HG02763 (cell line): ENCODE measurements at regions not wholly inside any gene's neighbourhood (a gene's known extent, or its start where the extent isn't known, plus 50 kb on each side); places are given as distances from the start of the nearest gene placed in this dataset.

ENCODE experiments used
- ATAC-seq: cut with Tn5 transposase; IDR thresholded peaks from one replicate; pipeline ENCODE4 v1.9.1; 2021; ENCODE audit warnings: mild to moderate bottlenecking, moderate library complexity; ENCODE audit not compliant: unreplicated experiment

GRCh38 chr3:148128136-148128535 is 569.6 kb upstream of the AGTR1 start:
- no peak for ATAC-seq

DNA sequence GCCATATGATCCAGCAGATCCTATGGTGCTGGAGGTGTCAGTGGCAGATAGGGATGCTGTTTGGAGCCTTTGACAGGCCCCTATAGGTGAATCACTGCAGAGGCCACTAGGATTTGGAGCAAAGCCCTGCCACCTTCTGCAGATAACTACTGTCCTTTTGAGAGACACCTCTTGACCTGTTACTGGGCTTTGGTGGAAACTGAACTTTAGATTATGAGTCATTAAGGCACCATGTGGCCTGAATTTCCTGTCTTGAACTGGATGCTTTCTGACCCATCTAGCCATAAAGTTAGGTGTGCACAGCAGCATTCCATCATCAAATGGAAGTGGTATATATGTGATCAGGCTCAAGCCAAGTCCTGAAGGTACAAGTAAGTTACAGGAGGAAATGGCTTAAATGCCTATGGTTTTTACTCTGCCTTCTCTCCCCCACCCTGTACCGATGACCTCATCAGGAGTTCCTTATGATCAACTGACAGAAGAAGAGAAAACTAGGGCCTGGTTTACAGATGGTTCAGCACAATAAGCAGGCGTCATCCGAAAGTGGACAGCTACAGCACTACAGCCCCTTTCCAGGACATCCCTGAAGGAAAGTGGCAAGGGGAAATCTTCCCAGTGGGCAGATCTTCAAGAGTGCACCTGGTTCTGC is 565.6 kb upstream of the AGTR1 start:
- ATAC-seq = no peak

GRCh38 chr3:148136816-148137215 is 560.9 kb upstream of the AGTR1 start:
- no peak for ATAC-seq

- no peak for ATAC-seq
These were observed 551.5 kb upstream of the AGTR1 start for GRCh38 chr3:148146241-148146640.

GRCh38 chr3:148146947-148147826 is 550.5 kb upstream of the AGTR1 start:
- no peak for ATAC-seq

DNA sequence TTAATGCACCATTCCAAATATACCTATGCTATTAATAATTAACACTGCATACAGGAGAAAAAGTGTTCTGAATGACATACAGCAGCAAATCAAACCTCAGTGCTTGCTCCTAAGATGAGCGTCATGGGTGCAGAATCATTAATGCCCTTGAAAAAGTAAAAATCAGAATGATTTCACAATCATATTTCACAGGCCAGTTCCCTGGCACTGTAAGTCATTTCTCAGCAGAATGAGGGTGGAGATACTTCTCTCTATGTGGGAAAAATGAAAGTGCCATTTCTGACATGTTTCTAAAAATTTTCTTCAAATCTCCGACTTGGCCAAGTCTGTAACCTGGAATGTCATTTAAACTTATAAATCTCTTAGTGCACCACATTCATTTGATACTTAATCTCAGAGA is 549.8 kb upstream of the AGTR1 start:
- no peak for ATAC-seq

- ATAC-seq = no peak
These were observed 548.1 kb upstream of the AGTR1 start for GRCh38 chr3:148149556-148149955.

DNA sequence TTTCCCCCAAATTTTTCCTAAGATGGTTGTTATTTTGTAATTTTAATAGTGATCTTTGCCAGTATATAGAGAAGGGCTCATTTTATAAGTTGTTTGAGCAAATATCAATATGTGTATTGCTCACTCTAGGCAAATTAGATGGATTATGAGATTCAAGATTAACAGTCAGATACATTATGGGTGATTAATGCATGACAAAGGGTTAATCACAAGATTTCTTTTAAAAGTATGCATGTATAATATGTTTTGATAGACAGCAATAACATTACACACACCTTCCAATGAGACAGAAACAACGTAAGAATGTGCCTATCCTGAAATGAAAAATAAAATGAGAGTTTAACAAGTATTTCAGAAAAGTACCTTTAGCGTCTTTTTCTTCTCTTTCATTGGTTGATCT is 547.6 kb upstream of the AGTR1 start:
- no peak for ATAC-seq

GRCh38 chr3:148158210-148158609 is 539.5 kb upstream of the AGTR1 start:
- no peak for ATAC-seq

DNA sequence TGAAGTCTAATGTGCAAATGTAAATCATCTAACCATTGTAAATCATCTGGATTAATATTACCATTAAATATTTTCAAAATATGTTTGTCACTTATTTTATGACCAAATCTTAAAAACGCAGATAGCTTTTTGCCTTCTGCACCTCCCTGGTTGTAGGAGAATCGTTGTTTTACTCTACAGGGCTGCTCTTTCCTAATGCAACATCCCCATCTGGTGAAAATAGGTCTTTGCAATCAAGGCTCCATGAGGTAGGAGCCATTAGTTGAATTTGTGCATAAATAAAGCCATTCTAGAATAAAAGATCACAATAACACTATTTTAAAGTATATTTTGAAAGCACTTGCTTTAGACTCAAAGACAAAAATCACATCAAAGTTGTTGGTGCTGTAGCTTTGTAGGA is 535.6 kb upstream of the AGTR1 start:
- no peak for ATAC-seq

DNA sequence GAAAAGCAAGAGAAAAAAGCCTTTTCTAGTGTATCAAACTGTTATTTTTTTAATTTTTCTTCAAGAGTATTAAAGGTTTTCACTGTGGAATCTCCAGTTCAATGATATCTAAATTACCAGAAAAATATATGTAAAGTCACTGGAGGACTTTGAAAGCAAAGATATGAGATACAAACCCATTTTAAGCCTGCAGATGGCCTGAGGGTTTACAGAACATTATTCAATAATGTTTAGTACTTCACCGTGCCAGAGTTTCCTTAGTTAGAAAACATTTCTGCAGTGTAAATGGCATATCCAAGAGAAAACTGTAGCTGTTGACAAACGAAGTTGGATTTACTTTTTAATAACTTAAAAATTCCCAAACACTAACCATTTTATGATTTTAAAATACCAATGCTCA is 529.4 kb upstream of the AGTR1 start:
- no peak for ATAC-seq

GRCh38 chr3:148173851-148174250 is 523.9 kb upstream of the AGTR1 start:
- no peak for ATAC-seq

DNA sequence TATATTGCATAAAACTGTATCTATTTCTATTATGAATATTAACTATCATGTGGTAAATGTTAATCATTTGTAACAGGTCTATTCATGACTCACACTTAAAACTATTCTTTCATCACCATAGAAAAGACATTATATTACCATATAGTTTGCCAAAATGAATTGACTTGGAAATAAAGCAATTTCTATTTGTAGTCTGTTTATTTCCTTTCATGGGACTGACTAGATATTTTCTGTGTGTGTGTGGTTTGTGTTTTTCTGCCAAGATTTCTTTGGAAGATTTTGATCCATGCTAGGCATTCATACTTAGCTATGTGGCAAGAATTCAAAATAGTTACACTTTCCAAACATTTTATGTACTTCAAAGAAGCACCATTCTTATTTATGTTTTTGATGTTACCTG is 522.5 kb upstream of the AGTR1 start:
- ATAC-seq = no peak

- ATAC-seq = no peak
These were observed 519.2 kb upstream of the AGTR1 start for GRCh38 chr3:148178503-148178902.

- ATAC-seq = no peak
These were observed 512.9 kb upstream of the AGTR1 start for GRCh38 chr3:148184798-148185197.

DNA sequence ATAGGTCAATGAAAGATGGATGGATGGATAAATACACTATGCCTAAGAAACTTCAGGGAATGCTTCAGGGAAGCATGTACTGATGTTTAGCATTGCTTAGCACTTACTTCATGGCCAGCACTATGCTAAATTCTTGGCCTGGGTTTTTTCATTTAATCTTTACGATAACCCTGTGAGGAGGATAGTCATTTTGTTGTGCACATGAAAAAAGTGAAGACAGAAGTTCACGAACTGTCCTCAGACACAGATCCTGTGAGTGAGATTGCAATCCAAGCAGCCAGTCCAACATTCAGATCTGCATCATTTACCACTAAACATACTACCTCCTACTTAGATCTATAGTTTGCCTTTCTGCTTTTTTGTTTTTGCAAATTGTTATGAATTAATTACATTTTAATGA is 510.8 kb upstream of the AGTR1 start:
- ATAC-seq = no peak

DNA sequence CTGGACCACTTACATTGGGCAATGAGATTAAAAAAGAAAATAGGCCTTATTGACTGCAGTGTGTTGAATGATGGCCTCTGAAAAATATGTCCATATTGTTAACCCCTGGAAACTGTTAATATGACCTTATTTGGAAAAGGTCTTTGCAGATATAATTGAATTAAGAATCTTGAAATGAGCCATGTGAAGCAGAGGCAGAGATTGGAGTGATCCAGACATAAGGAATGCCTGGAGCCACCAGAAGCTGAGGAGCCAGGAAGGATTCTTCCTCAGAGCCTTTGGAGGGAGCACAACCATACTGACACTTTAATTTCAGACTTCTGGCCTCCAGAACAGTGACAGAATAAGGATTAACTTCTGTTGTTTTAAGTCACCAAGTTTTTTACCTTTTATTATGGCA is 510.4 kb upstream of the AGTR1 start:
- no peak for ATAC-seq

DNA sequence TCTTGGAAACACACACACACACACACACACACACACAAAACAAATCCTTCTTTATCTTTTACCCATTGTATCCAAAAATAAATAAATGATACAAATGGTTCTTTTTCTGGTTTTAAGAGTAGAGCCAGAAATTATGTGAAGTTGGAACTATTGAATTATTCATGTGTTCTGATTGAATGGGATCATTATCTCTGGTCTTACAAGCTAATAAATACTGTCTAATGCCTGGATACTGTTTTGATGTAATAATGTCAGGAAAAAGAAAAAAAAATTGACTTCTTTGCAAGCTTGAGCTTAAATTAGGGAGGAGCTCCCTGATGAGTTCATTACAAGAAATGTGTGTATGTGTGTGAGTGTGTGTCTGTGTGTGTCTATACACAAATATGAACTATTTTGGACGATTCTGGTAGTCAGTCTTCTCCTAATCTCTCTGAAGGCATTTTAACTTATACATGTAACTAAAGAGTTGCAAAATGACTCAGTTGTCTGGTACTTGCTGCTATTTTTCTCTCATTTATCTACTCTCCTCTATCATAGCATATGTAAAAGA is 507.2 kb upstream of the AGTR1 start:
- no peak for ATAC-seq

- no peak for ATAC-seq
These were observed 505.7 kb upstream of the AGTR1 start for GRCh38 chr3:148191966-148192365.

DNA sequence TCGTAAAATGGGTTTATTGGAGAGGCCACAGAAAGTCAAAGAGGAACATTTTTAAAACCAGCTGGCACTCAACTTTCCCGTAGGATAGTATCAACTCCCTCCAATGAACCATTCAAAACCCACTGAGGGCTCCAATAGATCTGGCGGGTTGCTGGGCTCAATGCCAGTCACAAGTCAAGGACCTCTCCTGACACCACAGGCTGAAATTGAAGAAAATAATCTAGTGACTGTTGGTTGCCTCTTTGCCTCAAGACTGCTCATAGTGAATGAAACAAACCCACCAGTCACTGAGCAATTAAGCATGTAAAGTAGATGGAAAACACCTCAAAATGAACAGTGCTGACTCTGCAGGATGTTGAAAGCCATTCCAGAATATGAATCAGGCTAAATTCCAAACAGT is 500.6 kb upstream of the AGTR1 start:
- no peak for ATAC-seq

GRCh38 chr3:148202386-148202785 is 495.3 kb upstream of the AGTR1 start:
- ATAC-seq = no peak

- ATAC-seq = no peak
These were observed 494.2 kb upstream of the AGTR1 start for GRCh38 chr3:148203297-148204010.
